Rectal smooth muscle tissue (tissue), 1 donor: ENCODE measurements at regions not wholly inside any gene's neighbourhood (a gene's known extent, or its start where the extent isn't known, plus 50 kb on each side); places are given as distances from the start of the nearest gene placed in this dataset.

ENCODE experiments used
- H3K27ac ChIP-seq: one replicate; pipeline ENCODE4 v1.7.0; 2013; ENCODE audit warnings: low read depth, low read length, inconsistent platforms
- H3K27me3 ChIP-seq: one replicate; pipeline ENCODE4 v1.7.0; 2013; ENCODE audit warnings: low read length; ENCODE audit not compliant: control insufficient read depth, insufficient read depth
- H3K36me3 ChIP-seq: one replicate; pipeline ENCODE4 v1.7.0; 2013; ENCODE audit warnings: low read length; ENCODE audit not compliant: control insufficient read depth, insufficient read depth
- H3K4me1 ChIP-seq: one replicate; pipeline ENCODE4 v1.7.0; 2013; ENCODE audit warnings: low read length; ENCODE audit not compliant: control insufficient read depth, insufficient read depth
- H3K4me3 ChIP-seq: one replicate; pipeline ENCODE4 v1.7.0; 2013; ENCODE audit warnings: low read length
- H3K9ac ChIP-seq: one replicate; pipeline ENCODE4 v1.7.0; 2013; ENCODE audit warnings: low read length

DNA sequence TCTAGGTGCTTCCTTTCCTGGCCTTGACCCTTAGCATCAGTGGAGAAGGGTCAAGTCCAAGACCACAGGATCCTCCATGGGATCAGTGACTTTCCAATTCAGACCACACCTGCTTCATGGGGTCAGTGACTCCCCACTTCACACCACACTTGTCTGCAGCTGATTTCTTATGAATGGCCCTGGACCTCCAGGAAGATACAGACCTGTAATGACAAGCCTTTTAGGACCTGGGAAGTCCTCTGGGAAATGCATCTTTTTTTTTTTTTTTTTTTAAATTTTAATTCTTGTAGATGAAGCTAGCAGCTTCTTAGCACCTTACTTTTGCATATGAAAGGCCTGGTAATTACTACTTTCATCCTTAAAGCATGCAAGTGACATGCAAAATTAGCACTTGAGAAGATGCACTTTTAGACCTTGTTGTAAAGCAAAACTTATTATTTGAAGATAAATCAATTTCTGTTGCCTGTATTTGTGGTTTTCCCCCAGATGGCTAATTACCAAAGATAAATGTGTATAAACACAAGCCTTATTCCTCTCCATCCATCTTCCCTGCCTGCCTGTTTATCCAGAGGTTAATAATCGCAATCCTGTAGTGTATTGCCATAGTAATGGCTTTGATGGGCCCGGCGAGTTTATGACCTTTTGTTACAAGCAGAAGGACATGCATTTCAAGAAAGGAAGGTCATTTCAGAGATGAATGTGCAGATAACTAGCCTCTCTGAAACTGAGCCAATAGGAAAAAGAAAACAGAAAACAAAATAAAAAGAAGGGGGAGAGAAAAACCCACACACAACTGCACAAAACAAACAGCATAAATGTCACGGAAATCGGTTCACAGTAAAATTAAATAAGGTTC is 1018.7 kb downstream of the TYW1 start:
- Histone ChIP-seq H3K4me3 (no peak overlapping the region), H3K36me3 (no peaks in the 10 kb centered on the region), H3K27ac (no peak overlapping the region), H3K27me3 (no peaks in the 10 kb centered on the region), H3K9ac (no peak overlapping the region), H3K4me1 (no peaks in the 10 kb centered on the region)

DNA sequence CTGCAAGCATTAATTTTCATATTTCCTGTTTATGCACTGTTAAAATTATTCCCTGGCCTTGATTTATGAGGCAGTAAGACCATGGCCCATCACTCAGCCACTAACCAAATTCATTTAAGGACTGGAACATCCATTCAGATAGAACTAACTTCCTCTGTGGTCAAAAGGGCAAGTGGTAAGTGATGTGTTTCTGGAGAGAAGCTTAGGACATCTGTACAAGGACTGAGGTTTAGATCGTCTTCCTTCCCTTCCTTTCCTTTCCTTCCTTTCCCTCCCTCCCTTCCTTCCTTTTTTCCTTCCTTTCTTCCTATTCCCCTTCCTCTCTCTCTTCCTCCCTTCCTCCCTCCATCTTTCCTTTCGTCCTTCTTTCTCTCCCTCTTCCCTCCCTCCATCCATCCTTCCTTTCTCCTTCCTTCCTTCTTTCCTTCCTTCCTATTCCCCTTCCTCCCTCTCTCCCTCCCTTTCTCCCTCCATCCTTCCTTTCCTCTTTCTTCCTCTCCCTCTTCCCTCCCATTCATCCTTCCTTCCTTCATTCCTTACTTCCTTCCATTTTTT is 1019.4 kb downstream of the TYW1 start:
- Histone ChIP-seq H3K4me3 (no peak overlapping the region), H3K4me1 (no peaks in the 10 kb centered on the region), H3K27me3 (no peaks in the 10 kb centered on the region), H3K9ac (no peak overlapping the region), H3K27ac (no peak overlapping the region), H3K36me3 (no peaks in the 10 kb centered on the region)

- Histone ChIP-seq H3K27me3 (no peaks in the 10 kb centered on the region), H3K4me3 (no peak overlapping the region), H3K9ac (no peak overlapping the region), H3K4me1 (no peaks in the 10 kb centered on the region), H3K36me3 (no peaks in the 10 kb centered on the region), H3K27ac (no peak overlapping the region)
Observed at GRCh38 chr7:68020102-68020501, 1023.5 kb downstream of the TYW1 start.

DNA sequence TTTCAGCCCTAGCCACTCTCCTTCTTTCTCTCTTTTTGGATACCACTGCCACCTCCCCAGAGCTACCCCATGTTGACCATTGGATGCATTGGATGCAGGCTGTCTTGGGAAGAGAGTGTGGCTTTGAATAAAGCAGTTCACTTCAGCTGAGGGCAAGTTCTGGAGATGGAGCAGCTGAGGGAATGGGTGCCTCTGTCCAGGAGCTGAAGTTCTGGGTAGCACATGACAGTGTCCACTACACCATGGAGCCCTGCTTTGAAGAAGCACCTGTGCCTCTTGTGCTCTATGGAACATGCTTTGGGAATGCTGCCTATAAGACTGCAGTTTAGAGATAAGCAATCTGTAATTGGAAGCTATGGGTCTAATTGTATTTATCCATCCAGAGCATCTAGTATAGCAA is 1028.7 kb downstream of the TYW1 start:
- Histone ChIP-seq H3K4me3 (no peak overlapping the region), H3K9ac (no peak overlapping the region), H3K36me3 (no peaks in the 10 kb centered on the region), H3K27ac (no peak overlapping the region), H3K27me3 (no peaks in the 10 kb centered on the region), H3K4me1 (no peaks in the 10 kb centered on the region)

GRCh38 chr7:68030530-68030929 is 1033.9 kb downstream of the TYW1 start:
- Histone ChIP-seq H3K27me3 (no peaks in the 10 kb centered on the region), H3K4me3 (no peak overlapping the region), H3K36me3 (no peaks in the 10 kb centered on the region), H3K4me1 (no peaks in the 10 kb centered on the region), H3K27ac (no peak overlapping the region), H3K9ac (no peak overlapping the region)

GRCh38 chr7:68031180-68031943 is 1034.7 kb downstream of the TYW1 start:
- no peaks in the 10 kb centered on the region for H3K27me3 ChIP-seq

DNA sequence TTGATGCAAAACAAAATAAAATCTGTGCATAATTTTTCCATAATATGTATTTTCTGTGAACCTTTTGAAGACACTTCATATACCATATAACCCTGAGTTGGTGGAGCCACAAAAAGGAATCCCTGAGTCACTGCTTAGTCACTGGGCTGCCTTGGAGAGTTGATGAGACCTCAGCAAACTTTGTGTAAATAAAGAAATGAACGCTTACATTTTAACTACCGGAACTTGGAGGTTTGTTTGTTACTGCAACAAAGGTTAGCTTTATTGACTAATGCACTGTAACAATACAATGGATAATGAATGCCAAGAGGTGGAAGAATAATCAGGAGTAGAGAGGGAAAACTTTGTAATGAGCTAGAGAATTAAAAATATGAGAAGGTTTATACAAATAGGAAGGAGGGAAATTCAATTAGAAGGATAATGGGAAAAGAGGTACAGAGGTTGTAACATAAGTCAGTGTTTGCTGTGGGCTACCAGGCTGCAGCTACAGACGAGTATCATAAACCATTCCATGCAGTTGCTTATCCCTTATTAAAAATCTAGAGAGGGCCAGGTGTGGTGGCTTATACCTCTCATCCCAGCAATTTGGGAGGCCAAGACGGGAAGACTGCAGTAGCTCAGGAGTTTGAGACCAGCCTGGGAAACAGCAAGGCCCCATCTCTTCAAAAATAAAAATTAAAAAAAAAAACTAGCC is 1042.1 kb downstream of the TYW1 start:
- Histone ChIP-seq H3K9ac (no peak overlapping the region), H3K36me3 (no peaks in the 10 kb centered on the region), H3K27ac (no peak overlapping the region), H3K4me3 (no peak overlapping the region), H3K4me1 (no peaks in the 10 kb centered on the region), H3K27me3 (no peaks in the 10 kb centered on the region)

More at GRCh38 chr7:68031180-68031943, 1034.7 kb downstream of the TYW1 start:
- Histone ChIP-seq H3K36me3 (no peaks in the 10 kb centered on the region), H3K4me1 (no peaks in the 10 kb centered on the region), H3K27ac (no peak overlapping the region), H3K9ac (no peak overlapping the region), H3K4me3 (no peak overlapping the region)

- Histone ChIP-seq H3K4me1 (no peaks in the 10 kb centered on the region), H3K4me3 (no peak overlapping the region), H3K27ac (no peak overlapping the region), H3K9ac (no peak overlapping the region), H3K36me3 (no peaks in the 10 kb centered on the region), H3K27me3 (no peaks in the 10 kb centered on the region)
Observed at GRCh38 chr7:68041554-68041953, 1044.9 kb downstream of the TYW1 start.

- Histone ChIP-seq H3K36me3 (no peaks in the 10 kb centered on the region), H3K9ac (no peak overlapping the region), H3K4me3 (no peak overlapping the region), H3K27me3 (no peaks in the 10 kb centered on the region), H3K27ac (no peak overlapping the region), H3K4me1 (no peaks in the 10 kb centered on the region)
Observed at GRCh38 chr7:68043546-68043945, 1046.9 kb downstream of the TYW1 start.

- H3K27me3 ChIP-seq = no peaks in the 10 kb centered on the region
- no peaks in the 10 kb centered on the region for H3K36me3 ChIP-seq
- H3K27ac ChIP-seq = no peak overlapping the region
- no peak overlapping the region for H3K4me3 ChIP-seq
- no peaks in the 10 kb centered on the region for H3K4me1 ChIP-seq
- no peak overlapping the region for H3K9ac ChIP-seq
Observed at GRCh38 chr7:68050627-68051026, 1054.0 kb downstream of the TYW1 start.

DNA sequence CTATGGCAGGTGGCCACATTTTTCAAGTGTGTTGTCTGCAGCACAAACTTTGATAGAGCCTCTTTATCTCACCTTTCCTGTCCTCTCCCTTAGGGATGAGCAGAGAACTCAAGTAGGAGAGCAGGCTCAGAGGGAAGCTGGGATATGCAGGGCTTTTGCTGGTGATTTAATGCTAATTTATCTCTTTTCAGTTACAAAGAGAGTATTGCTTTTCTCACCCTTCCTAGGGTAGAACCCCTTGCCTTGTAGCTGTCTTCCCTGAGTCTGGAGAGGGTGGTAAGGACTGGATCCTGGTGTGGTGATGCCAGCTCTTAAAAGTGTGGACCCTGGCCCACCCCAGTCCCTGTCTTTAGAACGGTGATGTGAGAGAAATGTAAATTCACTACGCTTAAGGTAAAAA is 1061.4 kb downstream of the TYW1 start:
- Histone ChIP-seq H3K4me3 (no peak overlapping the region), H3K9ac (no peak overlapping the region), H3K36me3 (no peaks in the 10 kb centered on the region), H3K4me1 (no peaks in the 10 kb centered on the region), H3K27ac (no peak overlapping the region), H3K27me3 (no peaks in the 10 kb centered on the region)

DNA sequence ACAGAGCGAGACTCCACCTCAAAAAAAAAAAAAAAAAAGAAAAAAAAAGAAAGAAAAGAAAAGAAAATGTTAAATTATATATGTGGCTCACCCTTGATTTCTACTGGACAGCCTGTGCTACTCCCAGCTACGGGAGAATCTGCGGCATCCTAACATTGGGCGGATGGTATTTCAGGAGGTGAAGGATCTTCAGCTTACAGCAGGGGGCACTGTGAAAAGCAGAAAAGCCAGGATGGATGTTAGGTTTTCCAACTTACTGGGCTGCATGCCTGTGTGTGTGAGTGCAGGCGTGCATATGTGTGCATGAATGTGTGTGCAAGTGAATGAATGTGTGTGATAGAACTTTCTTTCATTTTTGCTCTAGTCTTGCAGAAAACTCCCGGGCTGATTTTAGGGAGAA is 1066.5 kb downstream of the TYW1 start:
- no peak overlapping the region for H3K4me3 ChIP-seq
- no peaks in the 10 kb centered on the region for H3K36me3 ChIP-seq
- H3K9ac ChIP-seq = no peak overlapping the region
- no peaks in the 10 kb centered on the region for H3K4me1 ChIP-seq
- no peaks in the 10 kb centered on the region for H3K27me3 ChIP-seq
- no peak overlapping the region for H3K27ac ChIP-seq
